SK-N-DZ (cell line): ENCODE measurements at regions not wholly inside any gene's neighbourhood (a gene's known extent, or its start where the extent isn't known, plus 50 kb on each side); places are given as distances from the start of the nearest gene placed in this dataset.
"Not testable (repeated sequence)": the region's sequence is repeated elsewhere in the genome, so short reads cannot be mapped to it uniquely, and the experiment has no call there.

Experiments used
- DNase-seq: peaks from one replicate; pipeline ENCODE4 v3.0.0-alpha.2; 2015; ENCODE audit warnings: low spot score

GRCh38 chr15:56811586-56811985 lies 78.3 kb upstream of the ZNF280D start:
- DNase-seq: no peak

DNA sequence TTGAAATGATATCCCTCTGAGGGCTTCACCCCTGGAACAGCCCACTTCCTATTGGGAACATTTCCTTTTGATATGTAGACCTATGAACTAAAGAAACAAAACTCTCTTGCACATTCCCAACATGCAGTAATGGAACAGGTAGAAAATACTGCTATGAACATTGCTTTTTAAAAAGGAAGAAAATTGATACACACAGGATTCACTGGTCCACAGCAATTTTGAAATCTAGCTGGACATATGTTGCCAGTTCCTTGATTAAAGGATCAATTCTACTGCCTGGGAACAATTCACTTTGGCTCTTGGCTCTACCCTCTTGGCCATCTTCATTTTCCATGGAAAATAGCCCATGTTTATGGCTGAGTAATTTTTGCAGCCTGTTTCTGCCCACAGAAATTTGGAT lies 74.9 kb upstream of the ZNF280D start:
- no peak for DNase-seq

- DNase-seq: no peak
Measured at GRCh38 chr15:56806148-56806536, 72.8 kb upstream of the ZNF280D start.

DNA sequence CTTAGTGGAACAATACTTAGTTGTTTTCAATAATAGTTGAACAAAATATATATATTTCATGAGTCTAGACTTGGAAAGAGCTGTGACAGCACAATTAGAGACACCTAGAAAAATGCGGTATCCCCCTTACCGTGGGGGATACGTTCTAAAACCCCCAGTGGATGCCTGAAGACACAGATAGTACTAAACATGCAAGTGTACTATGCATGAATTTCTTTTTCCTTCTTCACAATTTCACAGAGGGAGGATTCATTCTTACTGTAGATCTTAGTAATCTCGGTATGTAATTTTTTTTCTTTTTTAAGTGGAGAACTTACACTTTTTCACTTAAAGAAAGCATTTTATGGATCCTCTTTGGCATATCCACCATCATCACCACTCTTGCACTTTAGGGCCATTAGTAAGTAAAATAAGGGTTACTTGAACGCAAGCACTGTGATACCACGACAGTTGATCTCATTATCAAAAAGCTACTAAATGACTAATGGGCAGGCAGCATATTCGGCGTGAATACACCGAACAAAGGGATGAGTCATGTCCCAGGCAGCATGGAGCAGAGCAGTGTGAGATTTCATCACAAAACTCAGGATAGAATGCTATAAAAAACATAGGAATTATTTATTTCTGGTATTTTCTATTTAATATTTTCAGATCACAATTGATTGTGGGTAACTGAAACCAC lies 72.3 kb upstream of the ZNF280D start:
- no peak for DNase-seq

DNA sequence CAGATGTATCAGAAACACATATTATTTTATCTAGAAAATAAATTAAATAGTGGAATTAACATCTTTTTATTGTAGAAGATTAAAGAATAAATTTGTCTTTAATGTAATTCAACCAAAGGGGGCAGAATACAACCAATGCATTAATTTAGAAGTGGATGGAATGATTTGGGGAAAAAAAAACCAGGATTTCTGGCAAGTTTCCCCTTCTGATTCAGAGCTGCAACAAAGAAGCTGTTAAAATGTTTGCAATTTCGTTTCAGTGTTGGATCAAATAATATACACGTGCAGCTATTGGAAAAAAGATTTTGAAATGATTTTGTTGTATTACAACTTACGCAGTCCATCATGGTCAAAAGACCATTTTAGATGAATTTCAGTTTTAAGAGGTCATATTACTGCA lies 71.6 kb upstream of the ZNF280D start:
- no peak for DNase-seq

DNA sequence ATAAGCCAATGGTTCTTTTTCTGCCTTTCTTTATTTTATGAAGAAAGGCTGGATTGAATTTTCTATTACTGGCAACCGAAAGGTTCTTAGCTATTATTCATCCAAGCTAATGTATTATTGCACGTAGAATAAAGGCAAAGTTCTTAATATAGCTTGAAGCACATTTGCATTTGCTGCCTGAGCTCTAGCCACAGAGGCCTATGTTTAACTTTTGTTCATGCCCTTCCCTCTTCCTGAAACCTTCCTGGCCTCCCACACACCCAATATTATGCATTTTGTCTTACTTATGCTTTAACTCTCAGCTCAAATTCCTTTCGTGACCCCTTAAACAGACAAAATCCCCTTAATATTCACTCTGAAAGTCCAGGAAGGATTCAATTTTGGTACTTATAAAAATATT lies 71.0 kb upstream of the ZNF280D start:
- no peak for DNase-seq

DNA sequence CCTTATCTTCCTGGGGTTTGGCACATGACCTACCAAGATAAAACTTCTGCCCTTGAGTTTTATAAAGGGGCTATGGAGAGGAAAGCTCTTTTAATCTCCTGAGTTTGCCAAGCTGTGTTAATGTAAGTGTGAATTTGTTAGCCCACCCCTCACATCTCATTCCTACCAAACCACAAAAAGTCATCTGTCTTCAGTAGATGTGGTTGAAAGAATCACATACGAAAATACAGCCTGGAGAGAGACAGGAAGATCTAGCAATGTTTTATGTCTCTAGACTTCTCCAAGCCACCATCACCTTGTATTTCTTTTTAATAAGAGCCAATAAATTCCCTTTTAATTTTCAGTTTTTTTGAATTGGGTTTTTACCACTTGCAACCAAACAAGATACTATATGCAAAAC lies 68.9 kb upstream of the ZNF280D start:
- DNase-seq: no peak

DNA sequence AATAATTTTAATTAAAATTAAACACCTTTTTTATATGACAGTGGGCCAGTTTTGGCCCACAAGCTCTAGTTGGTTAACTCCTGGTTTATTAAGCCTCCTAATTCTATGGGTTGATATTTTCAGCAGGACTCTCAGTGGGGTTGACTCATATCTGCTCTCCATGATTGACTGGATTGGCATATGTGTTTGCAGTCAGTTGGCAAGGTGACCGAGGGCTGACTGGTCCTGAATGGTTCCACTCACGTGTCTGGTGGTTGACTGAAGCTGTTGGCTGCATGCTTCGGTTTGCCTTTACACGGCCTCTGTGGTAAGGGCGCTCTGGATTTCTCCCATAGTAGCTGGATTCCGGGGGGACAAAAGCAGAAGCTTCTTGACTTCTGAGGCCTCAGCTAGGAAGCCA lies 65.3 kb upstream of the ZNF280D start:
- DNase-seq: no peak

- no peak for DNase-seq
Measured at GRCh38 chr15:56797720-56798275, 64.5 kb upstream of the ZNF280D start.

GRCh38 chr15:56795502-56795901 lies 62.2 kb upstream of the ZNF280D start:
- no peak for DNase-seq

GRCh38 chr15:56794553-56795329 lies 61.4 kb upstream of the ZNF280D start:
- DNase-seq: no peak

DNA sequence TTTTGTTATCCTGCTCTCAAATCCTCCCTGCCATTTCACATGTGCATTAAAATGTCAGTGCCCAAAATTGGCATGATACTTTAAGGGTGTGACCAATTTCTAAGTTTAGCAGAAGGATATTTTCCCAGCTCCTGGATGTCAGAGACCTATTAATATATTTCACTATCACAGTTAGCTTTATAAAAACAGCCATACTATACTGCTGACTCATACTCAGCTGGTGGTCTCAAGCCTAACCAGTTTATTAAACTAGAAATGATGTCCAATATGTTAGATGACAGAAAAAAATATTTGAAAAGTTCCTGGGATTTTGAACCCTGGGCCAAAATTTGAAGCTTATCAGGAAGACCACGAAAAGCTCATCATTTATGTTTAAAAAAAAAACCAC lies 60.9 kb upstream of the ZNF280D start:
- no peak for DNase-seq

- no peak for DNase-seq
Measured at GRCh38 chr15:56792211-56792610, 58.9 kb upstream of the ZNF280D start.

GRCh38 chr15:56791521-56791920 lies 58.2 kb upstream of the ZNF280D start:
- DNase-seq: not testable (repeated sequence)

DNA sequence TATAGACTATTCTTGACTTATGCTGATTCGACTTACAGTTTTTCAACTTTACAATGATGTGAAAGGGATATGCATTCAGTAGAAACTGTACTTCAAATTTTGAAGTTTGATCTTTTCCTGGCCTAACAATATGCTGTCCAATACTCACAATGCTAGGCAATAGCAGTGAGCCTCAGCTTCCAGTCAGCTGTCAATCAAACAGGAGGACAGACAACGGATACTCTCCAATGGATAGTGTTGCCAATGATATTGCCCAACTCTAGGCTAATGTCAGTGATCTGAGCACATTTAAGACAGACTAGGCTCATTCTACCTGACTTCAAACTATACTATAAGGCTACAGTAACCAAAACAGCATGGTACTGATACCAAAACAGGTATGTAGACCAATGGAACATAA lies 55.0 kb upstream of the ZNF280D start:
- no peak for DNase-seq

DNA sequence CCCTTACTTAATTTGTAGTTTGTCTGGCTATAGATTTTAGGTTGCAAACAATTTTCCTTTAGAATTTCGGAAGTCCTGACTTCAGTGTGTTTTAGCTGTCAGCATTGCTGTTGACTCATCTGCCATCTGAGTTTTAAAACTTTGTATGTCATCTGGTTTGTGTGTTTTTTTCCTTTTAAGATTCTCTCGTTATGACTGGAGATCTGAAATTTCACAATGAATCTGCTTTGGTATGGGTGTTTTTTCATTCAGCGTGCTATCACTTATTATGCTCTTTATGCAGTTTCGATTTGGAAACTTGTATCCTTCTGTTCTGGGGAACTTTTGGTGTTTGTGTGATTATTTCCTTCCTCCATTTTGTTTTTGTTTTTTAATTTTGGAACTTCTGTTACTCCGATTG lies 53.7 kb upstream of the ZNF280D start:
- no peak for DNase-seq

DNA sequence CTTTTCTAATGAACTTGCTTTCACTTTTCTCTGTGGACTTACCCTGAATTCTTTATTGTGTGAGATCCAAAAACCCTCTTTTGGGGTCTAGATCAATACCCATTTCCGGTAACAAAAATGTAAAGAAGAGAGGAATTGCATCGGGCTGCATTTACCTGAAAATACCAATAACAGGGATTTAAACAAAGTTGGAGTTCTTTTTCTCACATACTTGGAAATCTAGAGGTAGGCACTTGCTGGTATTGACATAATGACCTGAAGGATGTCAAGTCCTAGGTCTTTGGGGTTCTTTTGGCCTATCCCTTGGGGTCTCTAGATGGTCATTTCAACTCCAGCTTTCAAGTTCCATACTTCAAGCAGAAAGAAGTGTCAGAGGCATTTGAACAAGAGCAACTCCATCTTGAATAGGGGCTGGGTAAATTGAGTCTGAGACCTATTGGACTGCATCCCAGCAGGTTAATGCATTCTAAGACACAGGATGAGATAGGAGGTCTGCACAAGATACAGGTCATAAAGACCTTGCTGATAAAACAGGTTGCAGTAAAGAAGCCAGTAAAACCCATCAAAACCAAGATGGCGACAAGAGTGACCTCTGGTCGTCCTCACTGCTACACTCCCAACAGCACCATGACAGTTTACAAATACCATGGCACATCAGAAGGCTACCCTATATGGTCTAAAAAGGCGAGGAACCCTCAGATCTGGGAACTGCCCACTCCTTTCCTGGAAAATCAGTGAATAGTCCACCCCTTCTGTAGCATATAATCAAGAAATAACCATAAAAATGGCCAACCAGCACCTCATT lies 50.8 kb upstream of the ZNF280D start:
- no peak for DNase-seq

DNA sequence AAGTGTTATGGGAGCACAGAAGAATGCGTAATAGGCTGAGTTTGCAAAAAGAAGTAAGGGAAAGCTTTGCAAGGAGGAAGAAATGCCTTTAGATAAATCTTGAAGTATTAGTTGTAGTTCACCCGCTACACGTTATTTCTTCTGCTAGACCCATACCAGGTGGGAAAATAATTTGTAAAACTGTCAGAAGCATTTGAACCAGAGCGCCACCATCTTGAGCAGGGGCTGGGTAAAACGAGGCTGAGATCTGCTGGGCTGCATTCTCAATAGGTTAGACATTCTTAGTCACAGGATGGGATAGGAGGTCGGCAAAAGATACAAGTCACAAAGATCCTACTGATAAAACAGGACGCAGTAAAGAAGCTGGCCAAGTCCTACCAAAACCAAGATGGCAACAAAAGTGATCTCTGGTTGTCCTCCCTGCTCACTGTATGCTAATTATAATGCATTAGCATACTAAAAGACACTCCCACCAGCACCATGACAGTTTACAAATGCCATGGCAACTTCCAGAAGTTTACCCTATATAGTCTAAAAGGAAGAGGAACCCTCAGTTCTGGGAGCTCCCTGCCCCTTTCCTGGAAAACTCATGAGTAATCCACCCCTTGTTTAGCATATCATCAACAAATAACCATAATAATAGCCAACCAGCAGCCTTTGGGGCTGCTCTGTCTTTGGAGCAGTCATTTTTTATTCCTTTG lies 50.0 kb upstream of the ZNF280D start:
- no peak for DNase-seq
